AG09319 (cell line): ENCODE measurements at regions not wholly inside any gene's neighbourhood (a gene's known extent, or its start where the extent isn't known, plus 50 kb on each side); places are given as distances from the start of the nearest gene placed in this dataset.

ENCODE experiments used
- DNase-seq: peaks from one replicate; pipeline ENCODE4 v3.0.0-alpha.2; 2010; ENCODE audit warnings: low read depth; ENCODE audit errors: extremely low read depth
- TF ChIP-seq, protein P1 (sequence below): IDR thresholded peaks from 2 replicates; pipeline ENCODE4 v1.5.1; 2011; ENCODE audit warnings: low read depth, mild to moderate bottlenecking, inconsistent platforms, low read length, moderate library complexity

GRCh38 chr18:38310936-38311335 is 745.3 kb upstream of the CELF4 start:
- TF ChIP-seq, protein P1, sequence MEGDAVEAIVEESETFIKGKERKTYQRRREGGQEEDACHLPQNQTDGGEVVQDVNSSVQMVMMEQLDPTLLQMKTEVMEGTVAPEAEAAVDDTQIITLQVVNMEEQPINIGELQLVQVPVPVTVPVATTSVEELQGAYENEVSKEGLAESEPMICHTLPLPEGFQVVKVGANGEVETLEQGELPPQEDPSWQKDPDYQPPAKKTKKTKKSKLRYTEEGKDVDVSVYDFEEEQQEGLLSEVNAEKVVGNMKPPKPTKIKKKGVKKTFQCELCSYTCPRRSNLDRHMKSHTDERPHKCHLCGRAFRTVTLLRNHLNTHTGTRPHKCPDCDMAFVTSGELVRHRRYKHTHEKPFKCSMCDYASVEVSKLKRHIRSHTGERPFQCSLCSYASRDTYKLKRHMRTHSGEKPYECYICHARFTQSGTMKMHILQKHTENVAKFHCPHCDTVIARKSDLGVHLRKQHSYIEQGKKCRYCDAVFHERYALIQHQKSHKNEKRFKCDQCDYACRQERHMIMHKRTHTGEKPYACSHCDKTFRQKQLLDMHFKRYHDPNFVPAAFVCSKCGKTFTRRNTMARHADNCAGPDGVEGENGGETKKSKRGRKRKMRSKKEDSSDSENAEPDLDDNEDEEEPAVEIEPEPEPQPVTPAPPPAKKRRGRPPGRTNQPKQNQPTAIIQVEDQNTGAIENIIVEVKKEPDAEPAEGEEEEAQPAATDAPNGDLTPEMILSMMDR: no peak
- DNase-seq: no peak

GRCh38 chr18:38307914-38308313 is 742.3 kb upstream of the CELF4 start:
- no peak for DNase-seq
- TF ChIP-seq, protein P1: no peak

GRCh38 chr18:38305961-38306360 is 740.4 kb upstream of the CELF4 start:
- no peak for DNase-seq

DNA sequence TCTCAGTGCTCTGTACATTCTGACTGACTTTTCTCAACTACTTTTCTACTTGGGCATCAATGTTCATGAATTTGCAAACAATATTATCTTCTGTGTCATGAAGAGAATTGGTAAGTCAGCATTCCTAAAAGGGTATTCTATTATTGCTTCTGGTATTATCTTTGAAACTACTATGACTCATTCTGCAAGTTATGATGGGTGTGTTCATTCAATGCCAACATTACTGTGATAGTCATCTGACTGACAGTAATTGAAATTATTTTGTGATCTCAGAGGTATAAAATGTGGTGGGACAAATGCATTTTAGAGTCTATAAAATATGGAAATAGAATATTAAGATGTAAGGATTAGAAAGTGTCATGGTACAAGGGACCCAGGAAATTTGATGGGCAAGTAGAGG is 736.0 kb upstream of the CELF4 start:
- TF ChIP-seq, protein P1: no peak

More at GRCh38 chr18:38305961-38306360, 740.4 kb upstream of the CELF4 start:
- TF ChIP-seq, protein P1: no peak

GRCh38 chr18:38297910-38298309 is 732.3 kb upstream of the CELF4 start:
- TF ChIP-seq, protein P1: no peak
- DNase-seq: no peak

More for the DNA sequence above, 736.0 kb upstream of the CELF4 start:
- DNase-seq: no peak

DNA sequence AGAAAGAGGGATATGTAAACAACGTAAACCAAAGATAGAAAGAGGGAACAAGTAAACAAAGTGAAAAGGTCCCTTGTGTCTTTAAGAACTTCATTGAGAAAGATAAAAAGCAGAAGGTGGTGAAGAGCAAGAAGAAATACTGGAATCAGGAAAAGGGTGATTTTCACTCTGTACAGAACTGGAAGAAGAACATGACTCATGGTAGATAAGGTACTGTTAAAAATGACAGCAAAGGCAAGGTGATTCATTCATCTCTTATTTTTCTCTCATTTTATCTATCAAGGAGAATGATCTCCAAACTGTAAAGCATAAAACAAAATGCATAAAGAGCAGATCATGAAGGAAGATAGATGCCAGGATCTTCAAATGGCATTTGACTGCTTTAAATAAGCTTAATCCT is 724.6 kb upstream of the CELF4 start:
- DNase-seq: no peak
- TF ChIP-seq, protein P1: no peak

DNA sequence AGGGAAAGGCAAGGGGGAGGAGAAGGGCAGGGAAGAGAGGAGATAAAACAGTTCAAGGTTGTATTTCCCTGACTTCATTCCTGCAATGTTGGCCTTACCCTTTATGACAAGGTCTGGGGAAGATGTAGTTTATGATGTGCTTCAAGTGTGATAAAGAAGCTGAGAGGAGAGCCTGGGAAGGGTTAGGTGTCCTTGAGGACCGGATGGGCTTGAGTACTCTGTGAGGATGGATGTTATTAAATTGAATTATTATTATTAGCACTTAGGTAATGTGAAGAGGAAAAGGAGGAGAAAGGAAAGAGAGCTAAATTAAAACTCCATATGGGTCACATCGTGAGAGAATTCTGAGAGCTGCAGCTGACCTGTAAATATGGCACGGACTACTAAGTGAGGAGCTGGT is 719.4 kb upstream of the CELF4 start:
- no peak for DNase-seq
- TF ChIP-seq, protein P1: no peak
